IMR-90 (cell line): ENCODE measurements at regions not wholly inside any gene's neighbourhood (a gene's known extent, or its start where the extent isn't known, plus 50 kb on each side); places are given as distances from the start of the nearest gene placed in this dataset.

Source experiments
- ATAC-seq: fragments of 200-7000 bp; cut with Tn5 transposase; 2 replicates; pipeline ENCODE4 v1.9.1; 2020; ENCODE audit warnings: low read depth, mild to moderate bottlenecking, moderate library complexity
- BruUV-seq: library from RNA; stranded (reverse); fragments of 400-500 nt; replicated peaks from 2 replicates; lab custom pipeline; 2021; lab: Mats Ljungman, UMichigan
- CTCF ChIA-PET: fragments of 300-600 bp; formaldehyde crosslinking; extraction: SDS; loops from one replicate; lab custom pipeline; 2021; ENCODE audit warnings: antibody characterized with exemption; lab: Yijun Ruan, JAX
- POLR2A ChIA-PET: fragments of 300-600 bp; sonication (Branson Sonifier 250); formaldehyde crosslinking; loops from one replicate; lab custom pipeline; 2022; ENCODE audit warnings: antibody characterized with exemption; ENCODE audit not compliant: unreplicated experiment; lab: Charles Lee
- DNase-seq: peaks from one replicate; pipeline ENCODE4 v3.0.0; 2013
- H2AFZ ChIP-seq: replicated peaks from 2 replicates; pipeline ENCODE3; 2013; ENCODE audit warnings: low read length, mild to moderate bottlenecking; ENCODE audit not compliant: poor library complexity
- H2AK5ac ChIP-seq: 2 replicates; pipeline ENCODE4 v1.6.1; 2013; ENCODE audit warnings: low read depth, low read length, inconsistent platforms
- H2AK9ac ChIP-seq: replicated peaks from 2 replicates; pipeline ENCODE3; 2013; ENCODE audit warnings: mild to moderate bottlenecking, low read depth, low read length, moderate library complexity; ENCODE audit not compliant: poor library complexity
- H2BK120ac ChIP-seq: 2 replicates; pipeline ENCODE4 v1.6.1; 2013; ENCODE audit warnings: low read depth, low read length, inconsistent platforms
- H2BK15ac ChIP-seq: 3 replicates; pipeline ENCODE4 v1.6.1; 2013; ENCODE audit warnings: low read depth, low read length, inconsistent platforms
- H2BK20ac ChIP-seq: 2 replicates; pipeline ENCODE4 v1.6.1; 2013; ENCODE audit warnings: low read depth, mild to moderate bottlenecking, inconsistent platforms, low read length, moderate library complexity
- H2BK5ac ChIP-seq: 2 replicates; pipeline ENCODE4 v1.6.1; 2013; ENCODE audit warnings: mild to moderate bottlenecking, low read depth, low read length, inconsistent platforms; ENCODE audit not compliant: poor library complexity, severe bottlenecking
- H3K14ac ChIP-seq: replicated peaks from 2 replicates; pipeline ENCODE4 v1.6.1; 2013; ENCODE audit warnings: low read depth, low read length, inconsistent platforms
- H3K18ac ChIP-seq: 2 replicates; pipeline ENCODE4 v1.6.1; 2013; ENCODE audit warnings: low read depth, low read length, control low read depth
- H3K23ac ChIP-seq: 2 replicates; pipeline ENCODE4 v1.6.1; 2013; ENCODE audit warnings: low read depth, low read length, inconsistent platforms
- H3K27ac ChIP-seq: 2 replicates; pipeline ENCODE4 v1.5.1; 2013; ENCODE audit warnings: mild to moderate bottlenecking, control low read depth, low read length; ENCODE audit not compliant: insufficient read depth
- H3K27me3 ChIP-seq: 2 replicates; pipeline ENCODE4 v1.6.1; 2013; ENCODE audit warnings: low read length; ENCODE audit not compliant: control insufficient read depth, insufficient read depth
- H3K36me3 ChIP-seq: 2 replicates; pipeline ENCODE4 v1.6.1; 2013; ENCODE audit warnings: low read length, mixed read lengths; ENCODE audit not compliant: control insufficient read depth, insufficient read depth
- H3K4ac ChIP-seq: 2 replicates; pipeline ENCODE4 v1.6.1; 2013; ENCODE audit warnings: low read depth, low read length, inconsistent platforms
- H3K4me1 ChIP-seq: 2 replicates; pipeline ENCODE4 v1.6.1; 2013; ENCODE audit warnings: low read length, mixed read lengths; ENCODE audit not compliant: control insufficient read depth, insufficient read depth
- H3K4me2 ChIP-seq: 2 replicates; pipeline ENCODE4 v1.6.1; 2013; ENCODE audit warnings: low read depth, mild to moderate bottlenecking, control low read depth, low read length, moderate library complexity
- H3K4me3 ChIP-seq: 2 replicates; pipeline ENCODE4 v1.5.1; 2013; ENCODE audit warnings: low read depth, mild to moderate bottlenecking, control low read depth, low read length, moderate library complexity; ENCODE audit not compliant: insufficient read depth
- H3K56ac ChIP-seq: 2 replicates; pipeline ENCODE4 v1.6.1; 2013; ENCODE audit warnings: low read length, inconsistent platforms; ENCODE audit not compliant: insufficient read depth; ENCODE audit errors: extremely low read depth
- H3K79me1 ChIP-seq, 2 experiments: 2 replicates each; pipeline ENCODE4 v1.6.1; 2013; ENCODE audit warnings: low read length in 2 of 2, inconsistent platforms in 1 of 2, low read depth in 1 of 2
- H3K9ac ChIP-seq: 2 replicates; pipeline ENCODE4 v1.6.1; 2013; ENCODE audit warnings: low read depth, low read length, control low read depth
- H3K9me1 ChIP-seq: 2 replicates; pipeline ENCODE4 v1.6.1; 2013; ENCODE audit warnings: low read length, inconsistent platforms; ENCODE audit not compliant: insufficient read depth
- H3K9me3 ChIP-seq: 2 replicates; pipeline ENCODE4 v1.6.1; 2013; ENCODE audit warnings: low read length; ENCODE audit not compliant: control insufficient read depth, insufficient read depth
- H4K20me1 ChIP-seq: 2 replicates; pipeline ENCODE4 v1.6.1; 2013; ENCODE audit warnings: low read length, inconsistent platforms; ENCODE audit not compliant: insufficient read depth
- H4K5ac ChIP-seq: 2 replicates; pipeline ENCODE4 v1.6.1; 2013; ENCODE audit warnings: mild to moderate bottlenecking, low read depth, low read length, control low read depth
- H4K8ac ChIP-seq, 2 experiments: 2 replicates each; pipeline ENCODE4 v1.6.1; 2013; ENCODE audit warnings: low read depth in 2 of 2, low read length in 2 of 2, control low read depth in 1 of 2, inconsistent platforms in 1 of 2
- H4K91ac ChIP-seq: 2 replicates; pipeline ENCODE4 v1.6.1; 2013; ENCODE audit warnings: low read depth, low read length, inconsistent platforms; ENCODE audit not compliant: insufficient read depth
- BHLHE40 ChIP-seq: fragments of 150-350 bp; IDR thresholded peaks from 2 replicates; pipeline ENCODE4 v1.6.1; 2016; ENCODE audit warnings: mild to moderate bottlenecking, low read depth, low read length
- FOS ChIP-seq: fragments of 150-350 bp; IDR thresholded peaks from 2 replicates; pipeline ENCODE4 v1.6.1; 2016; ENCODE audit warnings: low read depth, low read length
- WGBS, 2 experiments: methylation state at CpG; one replicate each; pipeline versions ENCODE4 v1.1.5 to v1.1.7; 2013; ENCODE audit warnings: missing lambda C conversion rate in 2 of 2; ENCODE audit not compliant: insufficient read length in 1 of 2; ENCODE audit errors: extremely low coverage in 2 of 2; 5-methylcytosine and 5-hydroxymethylcytosine counted together
- dilution Hi-C: fragments of 300-500 bp; cut with HindIII; formaldehyde crosslinking; loops from one replicate; pipeline ENCODE4 v1.14.3; 2018; ENCODE audit warnings: low sequenced_read_pairs; ENCODE audit not compliant: unreplicated experiment
- in situ Hi-C: fragments of 300-500 bp; cut with MboI; formaldehyde crosslinking; loops from 3 replicates; pipeline ENCODE4 v1.14.3; 2019; ENCODE audit warnings: low sequenced_read_pairs, inconsistent platforms, mixed read lengths
- intact Hi-C: fragments of 100-400 bp; cut with micrococcal nuclease; formaldehyde crosslinking; loops from 2 replicates; pipeline ENCODE4 v1.10.0; 2022

GRCh38 chr20:12627485-12627884 lies 381.3 kb upstream of the SPTLC3 start:
- Histone ChIP-seq H2AK5ac (no peak overlapping the region), H3K4ac (no peak overlapping the region), H3K27me3 (no peaks in the 10 kb centered on the region), H3K23ac (no peak overlapping the region), H2BK5ac (no peak overlapping the region), H2AFZ (no peak overlapping the region), H4K8ac (no peak overlapping the region), H4K5ac (no peak overlapping the region), H3K56ac (no peak overlapping the region), H3K4me1 (no peaks in the 10 kb centered on the region), H2BK20ac (no peak overlapping the region), H2AK9ac (no peak overlapping the region), H2BK15ac (no peak overlapping the region), H3K4me3 (no peak overlapping the region), H3K14ac (no peak overlapping the region), H3K27ac (no peak overlapping the region), H3K9ac (no peak overlapping the region), H3K4me2 (no peak overlapping the region), H3K36me3 (no peaks in the 10 kb centered on the region), H3K9me3 (peaks cover 7% of the 10 kb centered on the region), H2BK120ac (no peak overlapping the region), H3K9me1 (no peaks in the 10 kb centered on the region), H4K91ac (no peak overlapping the region), H4K20me1 (no peaks in the 10 kb centered on the region), H3K18ac (no peak overlapping the region), H3K79me1 (no peaks in the 10 kb centered on the region)
- POLR2A ChIA-PET: no interaction called here
- ATAC-seq (no peak), DNase-seq (no peak)
- BruUV-seq: no TSS peak
- CTCF ChIA-PET: no interaction called here
- intact Hi-C loops (no loop called here), dilution Hi-C loops (no loop called here), in situ Hi-C loops (no loop called here)
- TF ChIP-seq FOS (no peak), BHLHE40 (no peak)
- no CpG with 5 or more reads among the region's 4 CpGs for WGBS, 2 experiments
